ENCODE measurements at regions not wholly inside any gene's neighbourhood (a gene's known extent, or its start where the extent isn't known, plus 50 kb on each side); places are given as distances from the start of the nearest gene placed in this dataset.
A peak's percentile ranks its signal among the peaks of the same experiment; 100 is the strongest.

- Histone ChIP-seq H3K4me1 (ENCODE audit: control insufficient read depth, extremely low read depth, insufficient read depth, low read length) (no peaks in the 10 kb centered on the region), H3K27me3 (ENCODE audit: control insufficient read depth, insufficient read depth, low read length) (no peaks in the 10 kb centered on the region), H3K4me3 (replicated peaks in 1 of 4; ENCODE audit: control extremely low read depth in 1 of 4, insufficient read depth in 1 of 4, low read depth in 3 of 4, low read length in 4 of 4) (no peak overlapping the region), H2AFZ (ENCODE audit: low read length) (no peak overlapping the region), H3K27ac (ENCODE audit: insufficient read depth, low read length) (no peak overlapping the region), H3K9ac (ENCODE audit: insufficient read depth, low read length) (no peak overlapping the region), H3K79me2 (ENCODE audit: control insufficient read depth, insufficient read depth, low read length) (no peaks in the 10 kb centered on the region), H3K36me3 (ENCODE audit: control insufficient read depth, insufficient read depth, low read length) (no peaks in the 10 kb centered on the region), H3K9me3 (ENCODE audit: control insufficient read depth, insufficient read depth, low read depth, low read length) (no peaks in the 10 kb centered on the region), H3K4me2 (ENCODE audit: extremely low read depth, insufficient read depth, low read length) (no peak overlapping the region), H4K20me1 (ENCODE audit: control insufficient read depth, extremely low read depth, insufficient read depth, low read length) (no peaks in the 10 kb centered on the region)
- peak in 1 of 2 donors; percentile 46 for DNase-seq (ENCODE audit: low read depth in 2 of 2)
- TF ChIP-seq CTCF (conservative IDR thresholded peaks at IDR 0.05 in 1 of 2, IDR thresholded peaks at IDR 0.05 in 1 of 2; ENCODE audit: low read depth in 1 of 2, low read length in 2 of 2) (no peak), EZH2 (IDR thresholded peaks at IDR 0.05; ENCODE audit: low read length, missing control alignments) (no peak)
These were observed 1036.5 kb downstream of the ROBO2 start for GRCh38 chr3:78076379-78076778.

- no peak overlapping the region for H3K27ac ChIP-seq (ENCODE audit: insufficient read depth, low read length)
- H3K4me3 ChIP-seq (replicated peaks in 1 of 4; ENCODE audit: control extremely low read depth in 1 of 4, insufficient read depth in 1 of 4, low read depth in 3 of 4, low read length in 4 of 4): no peak overlapping the region
- H3K9me3 ChIP-seq (ENCODE audit: control insufficient read depth, insufficient read depth, low read depth, low read length): no peaks in the 10 kb centered on the region
- H3K36me3 ChIP-seq (ENCODE audit: control insufficient read depth, insufficient read depth, low read length): no peaks in the 10 kb centered on the region
- TF ChIP-seq EZH2 (IDR thresholded peaks at IDR 0.05; ENCODE audit: low read length, missing control alignments) (no peak), CTCF (conservative IDR thresholded peaks at IDR 0.05 in 1 of 2, IDR thresholded peaks at IDR 0.05 in 1 of 2; ENCODE audit: low read depth in 1 of 2, low read length in 2 of 2) (no peak)
- no peak for DNase-seq (ENCODE audit: low read depth in 2 of 2)
- H3K27me3 ChIP-seq (ENCODE audit: control insufficient read depth, insufficient read depth, low read length): no peaks in the 10 kb centered on the region
- no peaks in the 10 kb centered on the region for H3K79me2 ChIP-seq (ENCODE audit: control insufficient read depth, insufficient read depth, low read length)
- H3K4me2 ChIP-seq (ENCODE audit: extremely low read depth, insufficient read depth, low read length): no peak overlapping the region
- no peaks in the 10 kb centered on the region for H4K20me1 ChIP-seq (ENCODE audit: control insufficient read depth, extremely low read depth, insufficient read depth, low read length)
- no peak overlapping the region for H3K9ac ChIP-seq (ENCODE audit: insufficient read depth, low read length)
- no peaks in the 10 kb centered on the region for H3K4me1 ChIP-seq (ENCODE audit: control insufficient read depth, extremely low read depth, insufficient read depth, low read length)
- H2AFZ ChIP-seq (ENCODE audit: low read length): no peak overlapping the region
These were observed 1037.3 kb downstream of the ROBO2 start for GRCh38 chr3:78077178-78077577.

- Histone ChIP-seq H3K79me2 (ENCODE audit: control insufficient read depth, insufficient read depth, low read length) (no peaks in the 10 kb centered on the region), H3K36me3 (ENCODE audit: control insufficient read depth, insufficient read depth, low read length) (no peaks in the 10 kb centered on the region), H3K9ac (ENCODE audit: insufficient read depth, low read length) (no peak overlapping the region), H3K27ac (ENCODE audit: insufficient read depth, low read length) (no peak overlapping the region), H4K20me1 (ENCODE audit: control insufficient read depth, extremely low read depth, insufficient read depth, low read length) (no peaks in the 10 kb centered on the region), H2AFZ (ENCODE audit: low read length) (no peak overlapping the region), H3K4me1 (ENCODE audit: control insufficient read depth, extremely low read depth, insufficient read depth, low read length) (no peaks in the 10 kb centered on the region), H3K9me3 (ENCODE audit: control insufficient read depth, insufficient read depth, low read depth, low read length) (no peaks in the 10 kb centered on the region), H3K4me2 (ENCODE audit: extremely low read depth, insufficient read depth, low read length) (no peak overlapping the region), H3K4me3 (replicated peaks in 1 of 4; ENCODE audit: control extremely low read depth in 1 of 4, insufficient read depth in 1 of 4, low read depth in 3 of 4, low read length in 4 of 4) (no peak overlapping the region), H3K27me3 (ENCODE audit: control insufficient read depth, insufficient read depth, low read length) (no peaks in the 10 kb centered on the region)
- no peak for DNase-seq (ENCODE audit: low read depth in 2 of 2)
- TF ChIP-seq EZH2 (IDR thresholded peaks at IDR 0.05; ENCODE audit: low read length, missing control alignments): no peak
- no peak for TF ChIP-seq CTCF (conservative IDR thresholded peaks at IDR 0.05 in 1 of 2, IDR thresholded peaks at IDR 0.05 in 1 of 2; ENCODE audit: low read depth in 1 of 2, low read length in 2 of 2)
These were observed 1037.9 kb downstream of the ROBO2 start for GRCh38 chr3:78077842-78078241.

Measured in fibroblast of lung (primary cell).